ENCODE measurements at regions not wholly inside any gene's neighbourhood (a gene's known extent, or its start where the extent isn't known, plus 50 kb on each side); places are given as distances from the start of the nearest gene placed in this dataset.

- H3K36me3 ChIP-seq (replicated peaks in 1 of 2; ENCODE audit: control insufficient read depth in 1 of 2, insufficient read depth in 2 of 2, low read length in 1 of 2): no peaks in the 10 kb centered on the region
- ChIA-PET CTCF (interaction anchor here (0.6 to 2.4 kb wide), 11 partner anchors 12 to 241 kb away, joined by 3 to 7 read pairs (median 3); no protein-coding TSS in a partner anchor), POLR2A (no interaction called here)
- no peaks in the 10 kb centered on the region for H3K9me2 ChIP-seq
- H3K4me2 ChIP-seq: no peak overlapping the region
- no peaks in the 10 kb centered on the region for H3K27me3 ChIP-seq (ENCODE audit: insufficient read depth)
- no peaks in the 10 kb centered on the region for H3F3A ChIP-seq (replicated peaks; ENCODE audit: insufficient read depth)
- H3K9me3 ChIP-seq: no peaks in the 10 kb centered on the region
- no peaks in the 10 kb centered on the region for H4K20me1 ChIP-seq (ENCODE audit: insufficient read depth)
- no peak overlapping the region for H3K9ac ChIP-seq
- peak; percentile 46 for TF ChIP-seq SMC3 (IDR thresholded peaks at IDR 0.05; ENCODE audit: low read depth, low read length)
- TF ChIP-seq NRF1 (IDR thresholded peaks at IDR 0.05; ENCODE audit: low read depth, low read length): no peak
- peak; percentile 54 for TF ChIP-seq RAD21 (IDR thresholded peaks at IDR 0.05; ENCODE audit: low read length)
- peak; percentile 66 for TF ChIP-seq CTCF (IDR thresholded peaks at IDR 0.05)
- 51% methylated on average over 4 of the region's 4 CpGs for WGBS (ENCODE audit: low lambda C conversion rate)
- no peak for DNase-seq
- no peak overlapping the region for H2AFZ ChIP-seq (ENCODE audit: low read depth)
- no peaks in the 10 kb centered on the region for H3K4me1 ChIP-seq (ENCODE audit: control insufficient read depth in 1 of 2, insufficient read depth in 2 of 2, low read depth in 1 of 2, low read length in 1 of 2)
- no peaks in the 10 kb centered on the region for H3K79me2 ChIP-seq (ENCODE audit: insufficient read depth)
- no peak overlapping the region for H3K27ac ChIP-seq (ENCODE audit: low read depth in 2 of 2, low read length in 1 of 2)
- no peak overlapping the region; a peak in 1 of 4 replicates for H3K4me3 ChIP-seq (ENCODE audit: low read depth in 2 of 2, low read length in 1 of 2)
Measured at GRCh38 chr13:70339738-70340137, 231.5 kb upstream of the KLHL1 start.

DNA sequence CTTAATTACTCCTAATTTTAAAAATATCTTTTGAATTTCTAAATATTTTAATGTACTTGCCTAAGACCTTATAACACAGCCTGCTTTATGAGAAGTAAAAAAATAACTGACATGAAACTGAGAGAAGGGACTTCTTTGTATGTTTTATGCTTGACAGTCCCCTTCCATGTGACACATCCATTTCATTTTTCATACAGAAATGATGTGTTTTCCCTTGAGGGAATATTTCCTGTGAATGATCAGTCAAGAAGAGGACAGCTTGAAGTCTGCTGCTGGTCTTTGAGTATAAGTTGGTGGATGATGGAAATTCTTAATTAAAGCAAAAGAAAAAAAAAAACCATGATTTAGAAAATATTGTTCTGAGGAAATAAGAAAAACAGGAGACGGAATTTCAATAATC is 230.4 kb upstream of the KLHL1 start:
- TF ChIP-seq, protein P1, sequence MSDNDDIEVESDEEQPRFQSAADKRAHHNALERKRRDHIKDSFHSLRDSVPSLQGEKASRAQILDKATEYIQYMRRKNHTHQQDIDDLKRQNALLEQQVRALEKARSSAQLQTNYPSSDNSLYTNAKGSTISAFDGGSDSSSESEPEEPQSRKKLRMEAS (IDR thresholded peaks at IDR 0.05; ENCODE audit: low read depth): no peak
- TF ChIP-seq, protein P2, sequence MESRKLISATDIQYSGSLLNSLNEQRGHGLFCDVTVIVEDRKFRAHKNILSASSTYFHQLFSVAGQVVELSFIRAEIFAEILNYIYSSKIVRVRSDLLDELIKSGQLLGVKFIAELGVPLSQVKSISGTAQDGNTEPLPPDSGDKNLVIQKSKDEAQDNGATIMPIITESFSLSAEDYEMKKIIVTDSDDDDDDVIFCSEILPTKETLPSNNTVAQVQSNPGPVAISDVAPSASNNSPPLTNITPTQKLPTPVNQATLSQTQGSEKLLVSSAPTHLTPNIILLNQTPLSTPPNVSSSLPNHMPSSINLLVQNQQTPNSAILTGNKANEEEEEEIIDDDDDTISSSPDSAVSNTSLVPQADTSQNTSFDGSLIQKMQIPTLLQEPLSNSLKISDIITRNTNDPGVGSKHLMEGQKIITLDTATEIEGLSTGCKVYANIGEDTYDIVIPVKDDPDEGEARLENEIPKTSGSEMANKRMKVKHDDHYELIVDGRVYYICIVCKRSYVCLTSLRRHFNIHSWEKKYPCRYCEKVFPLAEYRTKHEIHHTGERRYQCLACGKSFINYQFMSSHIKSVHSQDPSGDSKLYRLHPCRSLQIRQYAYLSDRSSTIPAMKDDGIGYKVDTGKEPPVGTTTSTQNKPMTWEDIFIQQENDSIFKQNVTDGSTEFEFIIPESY (IDR thresholded peaks at IDR 0.05; ENCODE audit: borderline replicate concordance, low read depth): no peak
- no peak for TF ChIP-seq POLR2AphosphoS5 (IDR thresholded peaks at IDR 0.05; ENCODE audit: low read depth, low read length)
- no peak for TF ChIP-seq NRF1 (IDR thresholded peaks at IDR 0.05; ENCODE audit: low read depth, low read length)
- TF ChIP-seq TCF12 (IDR thresholded peaks at IDR 0.05): no peak
- no peak for TF ChIP-seq REST (IDR thresholded peaks at IDR 0.05; ENCODE audit: low read depth, low read length)
- no peak for TF ChIP-seq EZH2phosphoT487 (IDR thresholded peaks at IDR 0.05; ENCODE audit: borderline replicate concordance, low read depth)
- TF ChIP-seq CHD2 (IDR thresholded peaks at IDR 0.05; ENCODE audit: low read length, partially characterized antibody): no peak
- no peak for TF ChIP-seq SIN3A (IDR thresholded peaks at IDR 0.05; ENCODE audit: borderline replicate concordance, low read depth, low read length)

More for the DNA sequence above, 230.4 kb upstream of the KLHL1 start:
- no peaks in the 10 kb centered on the region for H3K79me2 ChIP-seq (ENCODE audit: insufficient read depth)
- H3K27ac ChIP-seq (ENCODE audit: low read depth in 2 of 2, low read length in 1 of 2): no peak overlapping the region
- H3K4me3 ChIP-seq (ENCODE audit: low read depth in 2 of 2, low read length in 1 of 2): no peak overlapping the region
- WGBS (ENCODE audit: low lambda C conversion rate): 23% methylated on average over 1 of the region's 1 CpG
- no peak overlapping the region for H3K9ac ChIP-seq
- no peaks in the 10 kb centered on the region for H3K27me3 ChIP-seq (ENCODE audit: insufficient read depth)
- no peaks in the 10 kb centered on the region for H3F3A ChIP-seq (replicated peaks; ENCODE audit: insufficient read depth)
- H4K20me1 ChIP-seq (ENCODE audit: insufficient read depth): no peaks in the 10 kb centered on the region
- H3K36me3 ChIP-seq (replicated peaks in 1 of 2; ENCODE audit: control insufficient read depth in 1 of 2, insufficient read depth in 2 of 2, low read length in 1 of 2): no peaks in the 10 kb centered on the region
- H3K9me2 ChIP-seq: no peaks in the 10 kb centered on the region
- H2AFZ ChIP-seq (ENCODE audit: low read depth): no peak overlapping the region
- ChIA-PET POLR2A (no interaction called here), CTCF (interaction anchor here (1.1 kb wide), 1 partner anchor 228 kb away, joined by 3 read pairs; no protein-coding TSS in a partner anchor)
- H3K4me2 ChIP-seq: no peak overlapping the region
- no peak for DNase-seq
- H3K9me3 ChIP-seq: no peaks in the 10 kb centered on the region
- no peaks in the 10 kb centered on the region; a peak in 1 of 4 replicates for H3K4me1 ChIP-seq (ENCODE audit: control insufficient read depth in 1 of 2, insufficient read depth in 2 of 2, low read depth in 1 of 2, low read length in 1 of 2)
